Hypothalamus (tissue), 51 donors: ENCODE measurements at regions not wholly inside any gene's neighbourhood (a gene's known extent, or its start where the extent isn't known, plus 50 kb on each side); places are given as distances from the start of the nearest gene placed in this dataset.

Experiments
- DNase-seq, 51 donors: peaks; one replicate each; lab custom pipeline; 2025; lab: John Stamatoyannopoulos, UW

GRCh38 chr12:77323788-77324415, 258.5 kb upstream of the E2F7 start:
- DNase-seq, result no peak

DNA sequence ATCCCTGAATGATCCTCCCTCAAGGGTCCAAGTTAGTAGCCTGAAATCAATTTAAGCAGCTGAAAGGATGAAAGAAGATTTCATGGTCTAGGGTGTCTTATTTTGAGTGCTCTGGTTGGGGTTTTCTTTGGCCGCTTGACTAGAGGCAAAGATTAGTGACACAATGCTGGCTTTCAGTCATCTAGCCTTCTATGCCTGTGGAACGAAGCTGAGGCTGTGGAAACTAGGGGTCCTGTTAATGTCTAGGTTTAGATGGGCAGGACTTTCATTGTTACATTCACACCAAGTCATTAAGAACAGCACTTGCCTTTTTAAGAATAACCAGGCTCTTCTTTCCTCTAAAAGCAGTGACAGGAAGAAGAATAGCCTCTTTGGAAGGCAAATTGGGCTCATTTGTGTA, 253.8 kb upstream of the E2F7 start:
- no peak for DNase-seq

DNA sequence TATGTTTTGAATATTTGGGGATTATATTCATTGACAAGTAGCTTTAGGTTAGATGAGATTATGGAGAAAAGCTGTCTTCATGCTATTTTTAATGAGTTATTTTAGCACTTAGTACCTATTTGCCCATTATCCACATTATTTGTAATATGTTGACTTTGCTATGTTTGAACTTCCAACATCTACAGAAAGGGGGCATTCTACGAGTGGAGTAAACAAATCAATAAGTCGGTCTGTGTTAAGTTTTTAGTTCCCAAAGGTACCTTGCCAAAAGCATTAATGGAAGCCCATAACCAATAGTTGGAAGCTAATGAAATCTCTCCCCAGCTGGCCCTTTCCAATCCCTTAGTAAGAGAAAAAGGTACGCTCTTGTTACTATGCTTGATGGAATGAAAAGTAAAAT, 250.0 kb upstream of the E2F7 start:
- DNase-seq, result no peak

GRCh38 chr12:77314378-77315052, 249.1 kb upstream of the E2F7 start:
- DNase-seq, result no peak

GRCh38 chr12:77308056-77308455, 242.7 kb upstream of the E2F7 start:
- no peak for DNase-seq

- no peak for DNase-seq
These were observed 235.4 kb upstream of the E2F7 start for GRCh38 chr12:77300811-77301210.

- no peak for DNase-seq
These were observed 234.7 kb upstream of the E2F7 start for GRCh38 chr12:77299910-77300669.

DNA sequence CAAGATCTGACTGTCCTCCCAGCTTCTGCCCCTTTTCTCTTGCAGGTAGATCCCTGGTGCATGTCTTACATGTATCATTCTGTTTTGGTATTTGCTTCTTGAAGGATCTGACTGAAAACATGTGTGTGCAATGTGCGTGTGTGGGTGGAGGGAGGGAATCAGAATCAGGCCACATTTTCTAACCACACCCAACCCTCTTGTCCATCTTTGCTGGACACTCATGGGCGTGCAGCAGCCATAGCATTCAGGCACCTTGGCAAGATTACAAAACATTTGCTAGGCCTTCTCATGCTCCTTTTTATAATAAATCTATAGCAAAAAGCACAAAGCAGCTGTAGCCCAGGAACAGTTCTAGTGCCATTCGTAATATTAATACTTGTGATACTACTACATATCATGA, 233.6 kb upstream of the E2F7 start:
- DNase-seq, result no peak

DNA sequence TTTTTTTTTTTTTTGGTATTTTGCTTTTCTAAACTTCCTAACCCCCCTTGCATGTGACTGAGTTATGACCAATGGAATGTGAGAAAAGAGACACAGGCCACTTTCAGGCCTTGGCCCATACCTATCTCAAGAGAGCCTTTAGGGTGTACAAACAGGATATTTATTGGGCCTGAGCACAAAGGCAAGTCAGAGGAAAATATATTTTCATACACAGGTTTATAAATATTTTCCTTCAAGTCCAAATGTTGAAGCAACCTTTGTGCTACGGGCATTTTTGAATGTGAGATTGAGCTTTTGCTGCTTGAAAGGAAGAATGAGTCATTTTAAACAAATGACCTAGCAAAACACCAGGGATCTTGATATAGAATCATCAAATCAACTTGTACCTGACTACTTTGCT, 228.6 kb upstream of the E2F7 start:
- DNase-seq, result no peak

DNA sequence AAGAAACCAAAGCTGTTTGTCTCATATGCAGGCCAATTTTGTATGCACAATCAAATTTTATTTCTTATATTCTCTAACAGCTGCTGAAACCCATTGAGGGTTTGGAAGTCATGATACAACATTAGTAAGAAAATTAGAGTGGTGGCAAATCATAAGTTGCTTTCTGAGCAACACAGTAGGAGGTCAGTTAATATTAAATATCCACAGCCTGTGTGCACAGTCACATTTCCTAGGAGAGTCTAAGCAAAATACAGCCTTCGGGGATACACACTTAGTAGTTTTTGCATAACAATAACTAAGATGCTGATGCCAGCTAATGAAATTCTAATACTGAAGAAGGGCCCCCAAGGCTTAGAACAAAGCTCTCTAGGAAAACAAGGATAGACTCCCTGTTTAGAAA, 209.6 kb upstream of the E2F7 start:
- DNase-seq, result no peak

DNA sequence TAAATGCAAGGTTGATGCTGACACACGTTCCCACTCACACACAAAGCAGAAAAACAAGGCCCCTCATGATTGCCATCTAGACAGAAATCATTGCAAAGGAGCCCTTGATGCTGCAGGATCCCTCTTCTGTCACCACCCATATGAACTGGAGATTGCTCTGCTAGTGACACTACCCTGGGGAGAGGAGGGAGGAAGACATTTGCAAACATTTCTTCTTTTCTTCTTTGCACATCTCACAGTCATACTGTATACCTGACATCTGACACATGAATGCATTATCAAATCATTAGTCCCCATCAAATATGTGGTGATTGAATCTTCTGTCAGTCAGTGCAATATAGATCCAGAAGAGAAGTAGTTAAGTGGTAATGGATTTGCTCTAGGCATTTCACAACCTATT, 208.5 kb upstream of the E2F7 start:
- no peak for DNase-seq

GRCh38 chr12:77256956-77257355, 191.6 kb upstream of the E2F7 start:
- DNase-seq, result no peak

- no peak for DNase-seq
These were observed 188.0 kb upstream of the E2F7 start for GRCh38 chr12:77253321-77253720.

GRCh38 chr12:77251799-77252198, 186.4 kb upstream of the E2F7 start:
- no peak for DNase-seq

DNA sequence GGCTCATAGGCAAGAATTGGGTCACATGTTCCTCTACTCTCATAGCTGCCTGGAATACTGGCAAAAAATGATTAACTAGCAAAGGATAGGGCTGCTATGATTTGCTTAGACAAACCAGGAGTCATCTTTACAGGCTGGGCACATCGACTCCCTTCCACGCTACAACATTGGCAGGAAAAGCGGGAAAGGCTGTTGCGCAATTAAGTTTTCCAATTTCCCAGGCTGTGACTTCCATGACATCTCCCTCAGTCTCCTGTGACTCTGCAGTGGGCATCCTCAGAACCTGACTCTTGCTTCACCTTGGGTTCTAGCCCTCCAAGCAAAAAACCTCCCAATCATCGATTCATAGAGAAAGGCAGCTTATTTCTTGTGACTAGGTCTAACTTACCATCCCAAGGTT, 184.5 kb upstream of the E2F7 start:
- DNase-seq, result no peak

- no peak for DNase-seq
These were observed 182.7 kb upstream of the E2F7 start for GRCh38 chr12:77248036-77248435.

DNA sequence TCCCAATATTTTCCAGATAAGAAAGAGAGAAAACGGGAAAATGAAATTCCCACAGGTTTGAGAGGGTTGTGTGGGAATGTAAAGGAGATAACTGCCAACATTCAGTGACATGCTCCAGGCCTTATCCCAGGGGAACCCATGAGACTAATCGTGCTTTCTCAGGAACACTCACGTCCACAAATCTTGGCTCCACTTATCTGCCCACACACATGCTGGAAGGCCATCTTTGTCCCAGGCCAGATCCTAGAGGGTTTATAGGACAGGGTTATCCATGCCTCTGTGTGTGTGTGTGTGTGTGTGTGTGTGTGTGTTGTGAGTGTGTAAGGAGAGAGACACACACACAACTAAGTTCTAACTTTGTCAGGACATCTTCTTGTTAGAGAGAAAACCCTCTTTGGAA, 182.2 kb upstream of the E2F7 start:
- DNase-seq, result no peak

DNA sequence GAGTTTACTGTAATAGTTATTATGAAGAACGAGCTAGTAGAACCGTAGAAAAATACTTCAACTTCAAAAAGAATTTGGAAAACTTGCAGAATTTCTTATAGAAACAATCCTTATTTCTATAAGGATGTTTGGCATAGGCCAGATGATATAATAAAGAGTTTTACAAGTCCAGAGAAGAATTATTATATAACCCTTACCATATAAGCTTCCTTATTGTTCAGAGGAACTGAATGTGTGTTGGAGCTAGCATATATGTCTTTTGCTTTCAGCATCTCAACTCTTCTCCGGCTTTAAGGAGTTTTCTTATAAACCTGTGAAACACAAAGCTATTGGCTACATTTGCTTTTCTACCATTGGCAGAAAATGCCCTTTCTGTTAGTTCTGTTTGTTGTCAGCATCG, 178.0 kb upstream of the E2F7 start:
- no peak for DNase-seq

DNA sequence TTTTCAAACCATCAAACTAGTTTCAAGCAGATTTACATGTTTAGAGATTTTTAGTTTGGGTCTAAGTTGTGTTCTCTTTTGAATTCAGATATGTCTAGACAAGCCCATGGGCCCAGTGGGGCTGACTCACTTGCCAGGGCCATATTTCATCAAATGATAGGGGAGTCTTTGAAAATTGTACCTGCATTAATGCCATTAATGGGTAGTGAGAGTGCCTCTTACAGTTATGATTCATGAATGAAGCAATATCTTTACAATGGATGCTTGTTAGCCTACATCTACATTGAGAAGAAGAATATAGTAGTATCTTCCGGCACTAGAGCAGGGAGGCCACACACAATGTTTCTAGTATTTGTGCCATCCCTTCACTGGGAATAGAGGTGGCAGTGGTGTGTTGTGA, 174.2 kb upstream of the E2F7 start:
- DNase-seq, result no peak

DNA sequence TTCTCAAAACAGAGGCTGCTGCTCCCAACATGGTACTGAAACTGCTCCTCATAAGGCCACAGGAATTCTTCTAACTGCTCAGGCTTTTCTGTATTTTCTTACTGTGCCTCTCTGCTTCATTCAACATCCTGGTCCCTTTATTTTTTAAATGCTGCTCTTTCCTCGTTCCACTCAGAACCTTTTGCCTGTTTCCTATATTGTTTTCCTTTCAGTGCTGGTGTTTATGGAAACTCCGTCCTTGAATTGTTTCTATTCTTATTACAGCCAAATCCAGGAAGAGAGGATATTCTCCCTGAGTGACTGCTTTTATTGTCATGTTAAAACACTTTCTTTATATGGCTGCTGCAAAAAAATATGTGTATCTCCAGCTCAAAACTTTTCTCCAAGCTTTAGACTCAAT, 173.0 kb upstream of the E2F7 start:
- DNase-seq, result no peak

- no peak for DNase-seq
These were observed 172.5 kb upstream of the E2F7 start for GRCh38 chr12:77237896-77238295.

GRCh38 chr12:77236066-77236465, 170.7 kb upstream of the E2F7 start:
- no peak for DNase-seq
